Sigmoid colon (tissue), 4 donors: ENCODE measurements at regions not wholly inside any gene's neighbourhood (a gene's known extent, or its start where the extent isn't known, plus 50 kb on each side); places are given as distances from the start of the nearest gene placed in this dataset.

Source experiments
- CTCF ChIP-seq, 4 experiments: fragments of 450-650 bp in 3 of 4; fragments of 200-600 bp in 1 of 4; IDR thresholded peaks; one replicate each; pipeline ENCODE4 v1.5.1; 2016 to 2019; ENCODE audit warnings: antibody characterized with exemption in 4 of 4, mild to moderate bottlenecking in 3 of 4, moderate library complexity in 2 of 4
- EP300 ChIP-seq, 4 donors: sonication (generic); formaldehyde crosslinking; IDR thresholded peaks; one replicate each; pipeline ENCODE4 v1.6.1; 2017; ENCODE audit warnings: antibody characterized with exemption in 4 of 4
- POLR2A ChIP-seq, 2 donors: fragments of 450-650 bp; IDR thresholded peaks; one replicate each; pipeline ENCODE4 v1.6.1; 2016; ENCODE audit warnings: antibody characterized with exemption in 2 of 2, mild to moderate bottlenecking in 2 of 2, moderate library complexity in 2 of 2

- TF ChIP-seq CTCF (IDR thresholded peaks at IDR 0.05) = no peak
- TF ChIP-seq EP300 (IDR thresholded peaks at IDR 0.05) = no peak
- TF ChIP-seq POLR2A (IDR thresholded peaks at IDR 0.05) = no peak
Measured at GRCh38 chr21:22758478-22758877, 1760.3 kb downstream of the NCAM2 start.
